GM23338 (cell line): ENCODE measurements at regions not wholly inside any gene's neighbourhood (a gene's known extent, or its start where the extent isn't known, plus 50 kb on each side); places are given as distances from the start of the nearest gene placed in this dataset.

Experiments
- ATAC-seq: fragments of 200-7000 bp; cut with Tn5 transposase; 3 replicates; pipeline ENCODE4 v1.9.1; 2020
- DNase-seq: peaks from one replicate; pipeline ENCODE4 v3.0.0-alpha.2; 2015; ENCODE audit warnings: low spot score
- H2AFZ ChIP-seq: fragments of 200-600 bp; sonication (generic); 2 replicates; pipeline ENCODE4 v1.8.0; 2016; ENCODE audit warnings: antibody characterized with exemption, mild to moderate bottlenecking, moderate library complexity
- H3F3A ChIP-seq: fragments of 200-600 bp; sonication (generic); replicated peaks from 2 replicates; pipeline ENCODE4 v1.8.0; 2017; ENCODE audit warnings: antibody characterized with exemption, mixed run types, low read depth
- H3K27ac ChIP-seq: fragments of 200-600 bp; sonication (generic); 2 replicates; pipeline ENCODE4 v1.6.1; 2016; ENCODE audit warnings: low read depth
- H3K27me3 ChIP-seq: fragments of 200-600 bp; sonication (generic); 2 replicates; pipeline ENCODE4 v1.8.0; 2016; ENCODE audit warnings: mild to moderate bottlenecking, mixed run types, moderate library complexity; ENCODE audit not compliant: insufficient read depth
- H3K36me3 ChIP-seq: fragments of 200-600 bp; sonication (generic); 2 replicates; pipeline ENCODE4 v1.8.0; 2016; ENCODE audit warnings: mild to moderate bottlenecking; ENCODE audit not compliant: insufficient read depth
- H3K4me1 ChIP-seq: fragments of 200-600 bp; sonication (generic); 2 replicates; pipeline ENCODE4 v1.8.0; 2016; ENCODE audit warnings: mild to moderate bottlenecking, moderate library complexity; ENCODE audit not compliant: insufficient read depth
- H3K4me2 ChIP-seq: fragments of 200-600 bp; sonication (generic); 2 replicates; pipeline ENCODE4 v1.7.1; 2017; ENCODE audit warnings: mixed run types
- H3K4me3 ChIP-seq: fragments of 200-600 bp; sonication (generic); 2 replicates; pipeline ENCODE4 v1.6.1; 2016; ENCODE audit warnings: mixed run types
- H3K79me2 ChIP-seq: fragments of 200-600 bp; sonication (generic); replicated peaks from 2 replicates; pipeline ENCODE4 v1.8.0; 2017; ENCODE audit warnings: mild to moderate bottlenecking; ENCODE audit not compliant: insufficient read depth
- H3K9me2 ChIP-seq: fragments of 200-600 bp; sonication (generic); 2 replicates; pipeline ENCODE4 v1.8.0; 2017; ENCODE audit not compliant: insufficient read depth
- H4K20me1 ChIP-seq: fragments of 200-600 bp; sonication (generic); replicated peaks from 2 replicates; pipeline ENCODE4 v1.8.0; 2017; ENCODE audit warnings: mild to moderate bottlenecking; ENCODE audit not compliant: insufficient read depth
- H3K27ac Mint-ChIP-seq: 2 replicates; pipeline ENCODE4 v1.8.0; 2020; ENCODE audit warnings: inconsistent platforms, mild to moderate bottlenecking, moderate library complexity, mixed read lengths
- H3K27me3 Mint-ChIP-seq: 3 replicates; pipeline ENCODE4 v1.8.0; 2022; ENCODE audit warnings: low read depth, mild to moderate bottlenecking, moderate library complexity, mixed read lengths, inconsistent platforms; ENCODE audit not compliant: insufficient read depth, poor library complexity
- H3K36me3 Mint-ChIP-seq: 3 replicates; pipeline ENCODE4 v1.8.0; 2021; ENCODE audit warnings: low read depth, mild to moderate bottlenecking, inconsistent platforms, moderate library complexity, mixed read lengths
- H3K4me1 Mint-ChIP-seq: 3 replicates; pipeline ENCODE4 v1.8.0; 2020; ENCODE audit warnings: mild to moderate bottlenecking, inconsistent platforms, mixed read lengths
- H3K4me3 Mint-ChIP-seq: 3 replicates; pipeline ENCODE4 v1.8.0; 2021; ENCODE audit warnings: moderate library complexity, mild to moderate bottlenecking, inconsistent platforms, mixed read lengths
- H3K9me3 Mint-ChIP-seq: 3 replicates; pipeline ENCODE4 v1.8.0; 2020; ENCODE audit warnings: moderate library complexity, mild to moderate bottlenecking, inconsistent platforms, mixed read lengths
- CREB1 ChIP-seq: fragments of 250-450 bp; sonication (Bioruptor Pico); IDR thresholded peaks from 2 replicates; pipeline ENCODE4 v1.5.0; 2020; ENCODE audit warnings: low read depth, mild to moderate bottlenecking, moderate library complexity
- CTCF ChIP-seq, 2 experiments: fragments of 200-600 bp in 1 of 2; sonication (generic) in 1 of 2; conservative IDR thresholded peaks; 2 replicates each; pipeline versions ENCODE4 v1.5.1 to v1.6.1; 2016 to 2017; ENCODE audit warnings: antibody characterized with exemption in 2 of 2, low read depth in 2 of 2, mild to moderate bottlenecking in 2 of 2, moderate library complexity in 1 of 2
- JUNB ChIP-seq: IDR thresholded peaks from one replicate; pipeline ENCODE4 v1.6.1; 2016; ENCODE audit warnings: antibody characterized with exemption; ENCODE audit not compliant: unreplicated experiment
- POLR2AphosphoS5 ChIP-seq: IDR thresholded peaks from 2 replicates; pipeline ENCODE4 v1.6.1; 2016; ENCODE audit warnings: antibody characterized with exemption, low read depth
- ZNF331 ChIP-seq: fragments of 250-450 bp; sonication (Bioruptor Pico); IDR thresholded peaks from 2 replicates; pipeline ENCODE4 v1.5.0; 2020; ENCODE audit warnings: low read depth, mild to moderate bottlenecking, moderate library complexity
- TF ChIP-seq, protein P1 (sequence below): fragments of 250-450 bp; sonication (Bioruptor Pico); IDR thresholded peaks from 2 replicates; pipeline ENCODE4 v1.5.0; 2020; ENCODE audit warnings: mild to moderate bottlenecking, moderate library complexity
- TF ChIP-seq, protein P2 (sequence below): IDR thresholded peaks from 2 replicates; pipeline ENCODE4 v1.6.1; 2016; ENCODE audit warnings: antibody characterized with exemption

DNA sequence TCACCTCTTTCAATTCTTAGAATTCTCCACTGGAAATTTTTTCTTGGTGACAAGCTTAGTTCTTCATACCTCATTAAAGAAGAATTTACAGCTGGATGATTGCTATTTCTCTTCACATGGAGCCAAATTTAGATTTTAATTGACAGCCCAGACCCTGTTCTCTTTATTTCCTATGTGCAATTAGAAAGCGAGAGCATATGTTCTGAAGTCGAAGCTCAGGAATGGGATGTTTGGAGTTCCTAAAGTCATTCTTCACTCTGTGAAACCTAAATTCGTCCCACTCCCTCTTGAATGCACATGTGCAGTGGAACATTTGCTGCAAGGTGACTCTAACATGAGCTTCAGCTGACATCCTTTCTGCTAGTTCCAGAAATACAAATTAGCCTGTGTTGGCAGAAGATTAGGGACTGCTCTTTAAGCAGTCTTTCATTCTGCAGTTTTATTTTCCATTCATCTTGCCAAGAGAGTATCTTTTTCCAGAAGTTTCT, 129.3 kb upstream of the KCNJ16 start (continued):
- TF ChIP-seq, protein P1, sequence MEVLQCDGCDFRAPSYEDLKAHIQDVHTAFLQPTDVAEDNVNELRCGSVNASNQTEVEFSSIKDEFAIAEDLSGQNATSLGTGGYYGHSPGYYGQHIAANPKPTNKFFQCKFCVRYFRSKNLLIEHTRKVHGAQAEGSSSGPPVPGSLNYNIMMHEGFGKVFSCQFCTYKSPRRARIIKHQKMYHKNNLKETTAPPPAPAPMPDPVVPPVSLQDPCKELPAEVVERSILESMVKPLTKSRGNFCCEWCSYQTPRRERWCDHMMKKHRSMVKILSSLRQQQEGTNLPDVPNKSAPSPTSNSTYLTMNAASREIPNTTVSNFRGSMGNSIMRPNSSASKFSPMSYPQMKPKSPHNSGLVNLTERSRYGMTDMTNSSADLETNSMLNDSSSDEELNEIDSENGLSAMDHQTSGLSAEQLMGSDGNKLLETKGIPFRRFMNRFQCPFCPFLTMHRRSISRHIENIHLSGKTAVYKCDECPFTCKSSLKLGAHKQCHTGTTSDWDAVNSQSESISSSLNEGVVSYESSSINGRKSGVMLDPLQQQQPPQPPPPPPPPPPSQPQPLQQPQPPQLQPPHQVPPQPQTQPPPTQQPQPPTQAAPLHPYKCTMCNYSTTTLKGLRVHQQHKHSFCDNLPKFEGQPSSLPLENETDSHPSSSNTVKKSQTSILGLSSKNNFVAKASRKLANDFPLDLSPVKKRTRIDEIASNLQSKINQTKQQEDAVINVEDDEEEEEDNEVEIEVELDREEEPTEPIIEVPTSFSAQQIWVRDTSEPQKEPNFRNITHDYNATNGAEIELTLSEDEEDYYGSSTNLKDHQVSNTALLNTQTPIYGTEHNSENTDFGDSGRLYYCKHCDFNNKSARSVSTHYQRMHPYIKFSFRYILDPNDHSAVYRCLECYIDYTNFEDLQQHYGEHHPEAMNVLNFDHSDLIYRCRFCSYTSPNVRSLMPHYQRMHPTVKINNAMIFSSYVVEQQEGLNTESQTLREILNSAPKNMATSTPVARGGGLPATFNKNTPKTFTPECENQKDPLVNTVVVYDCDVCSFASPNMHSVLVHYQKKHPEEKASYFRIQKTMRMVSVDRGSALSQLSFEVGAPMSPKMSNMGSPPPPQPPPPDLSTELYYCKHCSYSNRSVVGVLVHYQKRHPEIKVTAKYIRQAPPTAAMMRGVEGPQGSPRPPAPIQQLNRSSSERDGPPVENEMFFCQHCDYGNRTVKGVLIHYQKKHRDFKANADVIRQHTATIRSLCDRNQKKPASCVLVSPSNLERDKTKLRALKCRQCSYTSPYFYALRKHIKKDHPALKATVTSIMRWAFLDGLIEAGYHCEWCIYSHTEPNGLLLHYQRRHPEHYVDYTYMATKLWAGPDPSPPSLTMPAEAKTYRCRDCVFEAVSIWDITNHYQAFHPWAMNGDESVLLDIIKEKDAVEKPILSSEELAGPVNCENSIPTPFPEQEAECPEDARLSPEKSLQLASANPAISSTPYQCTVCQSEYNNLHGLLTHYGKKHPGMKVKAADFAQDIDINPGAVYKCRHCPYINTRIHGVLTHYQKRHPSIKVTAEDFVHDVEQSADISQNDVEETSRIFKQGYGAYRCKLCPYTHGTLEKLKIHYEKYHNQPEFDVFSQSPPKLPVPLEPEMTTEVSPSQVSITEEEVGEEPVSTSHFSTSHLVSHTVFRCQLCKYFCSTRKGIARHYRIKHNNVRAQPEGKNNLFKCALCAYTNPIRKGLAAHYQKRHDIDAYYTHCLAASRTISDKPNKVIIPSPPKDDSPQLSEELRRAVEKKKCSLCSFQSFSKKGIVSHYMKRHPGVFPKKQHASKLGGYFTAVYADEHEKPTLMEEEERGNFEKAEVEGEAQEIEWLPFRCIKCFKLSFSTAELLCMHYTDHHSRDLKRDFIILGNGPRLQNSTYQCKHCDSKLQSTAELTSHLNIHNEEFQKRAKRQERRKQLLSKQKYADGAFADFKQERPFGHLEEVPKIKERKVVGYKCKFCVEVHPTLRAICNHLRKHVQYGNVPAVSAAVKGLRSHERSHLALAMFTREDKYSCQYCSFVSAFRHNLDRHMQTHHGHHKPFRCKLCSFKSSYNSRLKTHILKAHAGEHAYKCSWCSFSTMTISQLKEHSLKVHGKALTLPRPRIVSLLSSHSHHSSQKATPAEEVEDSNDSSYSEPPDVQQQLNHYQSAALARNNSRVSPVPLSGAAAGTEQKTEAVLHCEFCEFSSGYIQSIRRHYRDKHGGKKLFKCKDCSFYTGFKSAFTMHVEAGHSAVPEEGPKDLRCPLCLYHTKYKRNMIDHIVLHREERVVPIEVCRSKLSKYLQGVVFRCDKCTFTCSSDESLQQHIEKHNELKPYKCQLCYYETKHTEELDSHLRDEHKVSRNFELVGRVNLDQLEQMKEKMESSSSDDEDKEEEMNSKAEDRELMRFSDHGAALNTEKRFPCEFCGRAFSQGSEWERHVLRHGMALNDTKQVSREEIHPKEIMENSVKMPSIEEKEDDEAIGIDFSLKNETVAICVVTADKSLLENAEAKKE (CRISPR knock-in tag) = no peak
- TF ChIP-seq ZNF331 (CRISPR knock-in tag) (no peak), JUNB (no peak), CTCF (conservative IDR thresholded peaks at IDR 0.05; ENCODE audit: low read depth in 2 of 2) (no peak)

- Histone ChIP-seq H4K20me1 (no peaks in the 10 kb centered on the region), H3K36me3 (no peaks in the 10 kb centered on the region), H3K79me2 (no peaks in the 10 kb centered on the region), H3F3A (no peaks in the 10 kb centered on the region), H3K27me3 (no peaks in the 10 kb centered on the region), H2AFZ (no peak overlapping the region), H3K4me3 (no peak overlapping the region), H3K27ac (no peak overlapping the region), H3K9me2 (no peaks in the 10 kb centered on the region), H3K4me2 (no peak overlapping the region), H3K4me1 (no peaks in the 10 kb centered on the region)
- DNase-seq (no peak), ATAC-seq (no peak)
- no peak overlapping the region for H3K4me3 Mint-ChIP-seq
- no peaks in the 10 kb centered on the region for H3K9me3 Mint-ChIP-seq
- no peaks in the 10 kb centered on the region for H3K36me3 Mint-ChIP-seq
- no peaks in the 10 kb centered on the region for H3K27me3 Mint-ChIP-seq
- no peak overlapping the region for H3K27ac Mint-ChIP-seq
- no peaks in the 10 kb centered on the region for H3K4me1 Mint-ChIP-seq
- TF ChIP-seq CTCF (conservative IDR thresholded peaks at IDR 0.05; ENCODE audit: low read depth in 2 of 2) (no peak), POLR2AphosphoS5 (no peak), CREB1 (CRISPR knock-in tag) (no peak), ZNF331 (CRISPR knock-in tag) (no peak), JUNB (no peak)
- TF ChIP-seq, protein P2, sequence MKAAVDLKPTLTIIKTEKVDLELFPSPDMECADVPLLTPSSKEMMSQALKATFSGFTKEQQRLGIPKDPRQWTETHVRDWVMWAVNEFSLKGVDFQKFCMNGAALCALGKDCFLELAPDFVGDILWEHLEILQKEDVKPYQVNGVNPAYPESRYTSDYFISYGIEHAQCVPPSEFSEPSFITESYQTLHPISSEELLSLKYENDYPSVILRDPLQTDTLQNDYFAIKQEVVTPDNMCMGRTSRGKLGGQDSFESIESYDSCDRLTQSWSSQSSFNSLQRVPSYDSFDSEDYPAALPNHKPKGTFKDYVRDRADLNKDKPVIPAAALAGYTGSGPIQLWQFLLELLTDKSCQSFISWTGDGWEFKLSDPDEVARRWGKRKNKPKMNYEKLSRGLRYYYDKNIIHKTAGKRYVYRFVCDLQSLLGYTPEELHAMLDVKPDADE = no peak
These were observed 127.8 kb upstream of the KCNJ16 start for GRCh38 chr17:69947027-69947759.
